ENCODE measurements at regions not wholly inside any gene's neighbourhood (a gene's known extent, or its start where the extent isn't known, plus 50 kb on each side); places are given as distances from the start of the nearest gene placed in this dataset.

GRCh38 chr13:34012382-34012781 lies 194.4 kb downstream of the RFC3 start:
- no peak for DNase-seq
- no peaks in the 10 kb centered on the region for H3F3A ChIP-seq (ENCODE audit: insufficient read depth, low read depth)
- H3K36me3 ChIP-seq (ENCODE audit: low read depth): no peaks in the 10 kb centered on the region
- H3K79me2 ChIP-seq (ENCODE audit: low read depth): no peaks in the 10 kb centered on the region
- CTCF ChIA-PET: no interaction called here
- TF ChIP-seq EZH2 (IDR thresholded peaks at IDR 0.05; ENCODE audit: low read depth) (no peak), CTCF (conservative IDR thresholded peaks at IDR 0.05) (no peak)
- POLR2A ChIA-PET (ENCODE audit: unreplicated experiment): no interaction called here
- intact Hi-C loops (cut with micrococcal nuclease; ENCODE audit: unreplicated experiment): no loop called here
- no peak overlapping the region for H3K4me3 ChIP-seq
- H3K27me3 ChIP-seq (ENCODE audit: insufficient read depth, low read depth): no peaks in the 10 kb centered on the region
- no peak overlapping the region for H3K27ac ChIP-seq
- H3K9me2 ChIP-seq (ENCODE audit: insufficient read depth): no peaks in the 10 kb centered on the region
- H4K20me1 ChIP-seq (ENCODE audit: insufficient read depth): no peaks in the 10 kb centered on the region
- H2AFZ ChIP-seq: no peak overlapping the region
- no peak overlapping the region for H3K4me2 ChIP-seq
- no peaks in the 10 kb centered on the region for H3K9me3 ChIP-seq (ENCODE audit: insufficient read depth, low read depth)
- BruUV-seq (replicated peaks): no TSS peak
- H3K4me1 ChIP-seq (replicated peaks; ENCODE audit: insufficient read depth): peaks cover 4% of the 10 kb centered on the region; the same call in 1 of the 2 replicates

DNA sequence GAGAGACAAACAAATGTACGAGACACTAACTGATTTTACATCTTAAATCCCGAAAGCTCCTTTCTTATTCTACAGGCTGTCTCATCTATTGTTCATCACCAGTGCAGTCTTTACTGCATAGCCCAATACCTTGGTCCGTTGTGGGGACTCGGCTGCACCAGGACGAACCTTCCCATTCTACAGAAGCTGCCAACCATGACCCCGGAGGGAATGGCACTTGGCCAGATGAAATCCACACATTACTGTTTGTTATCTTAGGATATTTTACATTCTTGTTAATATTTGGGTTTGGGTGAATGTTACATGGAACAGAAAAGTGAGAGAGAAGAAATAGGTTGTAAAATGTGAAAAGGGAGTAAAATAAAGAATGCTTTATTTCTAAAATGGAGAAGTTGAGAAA lies 195.1 kb downstream of the RFC3 start:
- TF ChIP-seq CTCF (conservative IDR thresholded peaks at IDR 0.05): no peak
- no peak for TF ChIP-seq EZH2 (IDR thresholded peaks at IDR 0.05; ENCODE audit: low read depth)
- CTCF ChIA-PET: no interaction called here
- Histone ChIP-seq H3K36me3 (ENCODE audit: low read depth) (no peaks in the 10 kb centered on the region), H3K27me3 (ENCODE audit: insufficient read depth, low read depth) (no peaks in the 10 kb centered on the region), H3K9me3 (ENCODE audit: insufficient read depth, low read depth) (no peaks in the 10 kb centered on the region), H3K4me2 (no peak overlapping the region), H3F3A (ENCODE audit: insufficient read depth, low read depth) (no peaks in the 10 kb centered on the region), H3K9me2 (ENCODE audit: insufficient read depth) (no peaks in the 10 kb centered on the region), H3K4me1 (replicated peaks; ENCODE audit: insufficient read depth) (peaks cover 6% of the 10 kb centered on the region; the same call in 1 of the 2 replicates), H3K4me3 (no peak overlapping the region), H3K79me2 (ENCODE audit: low read depth) (no peaks in the 10 kb centered on the region), H2AFZ (no peak overlapping the region), H4K20me1 (ENCODE audit: insufficient read depth) (no peaks in the 10 kb centered on the region), H3K27ac (no peak overlapping the region)
- BruUV-seq (replicated peaks): no TSS peak
- intact Hi-C loops (cut with micrococcal nuclease; ENCODE audit: unreplicated experiment): no loop called here
- POLR2A ChIA-PET (ENCODE audit: unreplicated experiment): no interaction called here
- DNase-seq: no peak

DNA sequence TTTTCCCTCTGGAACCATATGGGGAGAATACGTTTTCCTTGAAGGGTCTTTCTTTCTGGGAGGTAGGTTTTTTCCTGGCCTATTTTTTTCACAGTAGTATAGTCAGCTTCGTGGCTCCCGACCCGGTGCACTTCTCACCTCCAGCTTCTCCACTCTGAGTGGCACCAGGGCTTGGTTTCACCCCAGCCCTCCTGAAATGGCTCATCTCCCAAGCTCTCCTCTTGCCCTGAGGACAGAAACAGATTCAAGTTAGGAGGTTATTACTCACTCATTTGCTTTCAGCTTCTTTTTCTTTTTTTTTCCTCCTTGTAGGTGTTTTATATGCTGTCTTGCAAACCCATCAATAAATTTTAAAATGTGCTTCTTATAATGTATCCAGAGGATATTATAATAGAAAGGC lies 199.3 kb downstream of the RFC3 start:
- no peaks in the 10 kb centered on the region for H3K79me2 ChIP-seq (ENCODE audit: low read depth)
- no peaks in the 10 kb centered on the region for H3K36me3 ChIP-seq (ENCODE audit: low read depth)
- CTCF ChIA-PET: no interaction called here
- intact Hi-C loops (cut with micrococcal nuclease; ENCODE audit: unreplicated experiment): no loop called here
- no peak for DNase-seq
- no TSS peak for BruUV-seq (replicated peaks)
- no peaks in the 10 kb centered on the region for H3F3A ChIP-seq (ENCODE audit: insufficient read depth, low read depth)
- POLR2A ChIA-PET (ENCODE audit: unreplicated experiment): no interaction called here
- H3K9me3 ChIP-seq (ENCODE audit: insufficient read depth, low read depth): peaks cover 8% of the 10 kb centered on the region
- peaks cover 6% of the 10 kb centered on the region; the same call in 1 of the 2 replicates for H3K4me1 ChIP-seq (replicated peaks; ENCODE audit: insufficient read depth)
- no peak overlapping the region for H3K27ac ChIP-seq
- no peaks in the 10 kb centered on the region for H3K27me3 ChIP-seq (ENCODE audit: insufficient read depth, low read depth)
- no peaks in the 10 kb centered on the region for H4K20me1 ChIP-seq (ENCODE audit: insufficient read depth)
- TF ChIP-seq CTCF (conservative IDR thresholded peaks at IDR 0.05) (no peak), EZH2 (IDR thresholded peaks at IDR 0.05; ENCODE audit: low read depth) (no peak)
- H3K4me2 ChIP-seq: no peak overlapping the region
- no peak overlapping the region for H2AFZ ChIP-seq
- no peak overlapping the region for H3K4me3 ChIP-seq
- H3K9me2 ChIP-seq (ENCODE audit: insufficient read depth): no peaks in the 10 kb centered on the region
